K562 (cell line): ENCODE measurements at regions not wholly inside any gene's neighbourhood (a gene's known extent, or its start where the extent isn't known, plus 50 kb on each side); places are given as distances from the start of the nearest gene placed in this dataset.

Experiments used
- ATAC-seq: fragments of 200-7000 bp; cut with Tn5 transposase; 3 replicates; pipeline ENCODE4 v1.9.1; 2020; ENCODE audit warnings: moderate library complexity
- BruUV-seq: library from RNA; stranded (reverse); fragments of 400-500 nt; replicated peaks from 2 replicates; lab custom pipeline; 2021; lab: Mats Ljungman, UMichigan
- CTCF ChIA-PET: fragments of 300-600 bp; formaldehyde crosslinking; extraction: SDS; loops from one replicate; lab custom pipeline; 2021; ENCODE audit warnings: low intra/inter-chr PET ratio; lab: Yijun Ruan, JAX
- POLR2A ChIA-PET: fragments of 300-600, 350-650 bp; sonication (Branson Sonifier 250); formaldehyde crosslinking; extraction: SDS; loops from one replicate; lab custom pipeline; 2021; ENCODE audit warnings: antibody characterized with exemption, inconsistent platforms; lab: Yijun Ruan, JAX
- DNase-seq, 4 experiments: peaks; one replicate each; pipeline versions ENCODE4 v3.0.0 to v3.0.0-alpha.2; 2011 to 2018; ENCODE audit warnings: low spot score in 3 of 4, mixed read lengths in 3 of 4; ENCODE audit errors: extremely low read depth in 1 of 4
- FAIRE-seq: peaks from 2 replicates; lab custom pipeline; 2011; peaks lifted over from hg19 to GRCh38; lab: Jason Lieb, UNC
- H2AFZ ChIP-seq: 2 replicates; pipeline ENCODE4 v1.6.0; 2011; ENCODE audit warnings: low read depth, low read length, control low read depth, inconsistent platforms
- H3K27ac ChIP-seq: fragments of 200-600 bp; 3 replicates; pipeline ENCODE4 v1.8.0; 2011; ENCODE audit warnings: low read depth, mild to moderate bottlenecking, control low read depth, inconsistent platforms, low read length, moderate library complexity, mixed read lengths; ENCODE audit errors: extremely low read depth
- H3K27me3 ChIP-seq, 2 experiments: fragments of 300-600 bp in 1 of 2; 2 replicates in 1 of 2; 3 replicates in 1 of 2; pipeline versions ENCODE4 v1.6.0 to v1.8.0; 2011; ENCODE audit warnings: inconsistent platforms in 2 of 2, low read length in 2 of 2, mild to moderate bottlenecking in 1 of 2, mixed read lengths in 1 of 2, moderate library complexity in 1 of 2; ENCODE audit not compliant: control insufficient read depth in 2 of 2, insufficient read depth in 2 of 2
- H3K36me3 ChIP-seq: fragments of 300-600 bp; 3 replicates; pipeline ENCODE4 v1.8.0; 2011; ENCODE audit warnings: mild to moderate bottlenecking, low read length, inconsistent platforms; ENCODE audit not compliant: control insufficient read depth, insufficient read depth
- H3K4me1 ChIP-seq, 2 experiments: fragments of 200-600 bp in 1 of 2; replicated peaks in 1 of 2; 2 replicates in 1 of 2; 3 replicates in 1 of 2; pipeline versions ENCODE4 v1.5.1 to v1.8.0; 2011; ENCODE audit warnings: inconsistent platforms in 2 of 2, low read length in 2 of 2, mild to moderate bottlenecking in 1 of 2, mixed read lengths in 1 of 2, moderate library complexity in 1 of 2; ENCODE audit not compliant: control insufficient read depth in 2 of 2, insufficient read depth in 2 of 2
- H3K4me2 ChIP-seq: 2 replicates; pipeline ENCODE4 v1.6.1; 2011; ENCODE audit warnings: low read length, control low read depth, inconsistent platforms, mixed read lengths; ENCODE audit not compliant: insufficient read depth
- H3K4me3 ChIP-seq: fragments of 200-600 bp; sonication (generic), shearing (Covaris generic); 2 replicates; pipeline ENCODE4 v1.5.1; 2016; ENCODE audit warnings: control low read depth, inconsistent platforms
- H3K79me2 ChIP-seq: fragments of 200-600 bp; 3 replicates; pipeline ENCODE4 v1.8.0; 2011; ENCODE audit warnings: low read length, inconsistent platforms; ENCODE audit not compliant: control insufficient read depth, insufficient read depth
- H3K9ac ChIP-seq, 2 experiments: 2 replicates each; pipeline versions ENCODE4 v1.6.0 to v1.6.1; 2011; ENCODE audit warnings: low read depth in 2 of 2, low read length in 2 of 2, control low read depth in 1 of 2, inconsistent platforms in 1 of 2, mild to moderate bottlenecking in 1 of 2, mixed read lengths in 1 of 2; ENCODE audit not compliant: insufficient read depth in 1 of 2
- H3K9me1 ChIP-seq: one replicate; pipeline ENCODE4 v1.6.0; 2011; ENCODE audit warnings: inconsistent platforms, mild to moderate bottlenecking, low read length, moderate library complexity; ENCODE audit not compliant: control insufficient read depth, insufficient read depth
- H3K9me3 ChIP-seq: replicated peaks from 2 replicates; pipeline ENCODE4 v1.5.1; 2011; ENCODE audit warnings: low read depth, low read length, inconsistent platforms; ENCODE audit not compliant: control insufficient read depth, insufficient read depth
- H4K20me1 ChIP-seq: replicated peaks from 2 replicates; pipeline ENCODE4 v1.6.1; 2011; ENCODE audit warnings: low read length, inconsistent platforms, mixed read lengths; ENCODE audit not compliant: control insufficient read depth, insufficient read depth
- CBX5 ChIP-seq: IDR thresholded peaks from 2 replicates; pipeline ENCODE4 v1.6.1; 2014; ENCODE audit warnings: low read depth, borderline replicate concordance
- CHD4 ChIP-seq: fragments of 200-600 bp; sonication (generic); IDR thresholded peaks from 3 replicates; pipeline ENCODE4 v1.6.1; 2012; ENCODE audit warnings: low read depth, mild to moderate bottlenecking, mixed read lengths, low read length, inconsistent platforms; ENCODE audit not compliant: insufficient read depth, insufficient replicate concordance, poor library complexity, severe bottlenecking
- GABPB2 ChIP-seq: fragments of 250-450 bp; sonication (Bioruptor Pico); conservative IDR thresholded peaks from 2 replicates; pipeline ENCODE4 v1.5.1; 2021; ENCODE audit warnings: mild to moderate bottlenecking
- GATA2 ChIP-seq: sonication (generic); formaldehyde crosslinking; IDR thresholded peaks from 2 replicates; pipeline ENCODE4 v1.4.0; 2020; ENCODE audit warnings: mild to moderate bottlenecking, missing genetic modification reagents
- NCOA1 ChIP-seq: fragments of 450-650 bp; IDR thresholded peaks from 2 replicates; pipeline ENCODE4 v1.6.1; 2016; ENCODE audit warnings: low read depth
- NCOA4 ChIP-seq: fragments of 450-650 bp; IDR thresholded peaks from 2 replicates; pipeline ENCODE4 v1.6.1; 2018; ENCODE audit warnings: mild to moderate bottlenecking; ENCODE audit not compliant: partially characterized antibody
- RBBP5 ChIP-seq: fragments of 200-600 bp; sonication (generic); IDR thresholded peaks from 2 replicates; pipeline ENCODE4 v1.6.1; 2012; ENCODE audit warnings: borderline replicate concordance, mild to moderate bottlenecking, low read length, control low read depth, inconsistent platforms; ENCODE audit not compliant: insufficient read depth, poor library complexity, severe bottlenecking
- SMAD2 ChIP-seq: fragments of 150-350 bp; IDR thresholded peaks from 2 replicates; pipeline ENCODE4 v1.6.1; 2014; ENCODE audit warnings: low read depth, mild to moderate bottlenecking, low read length
- TAF1 ChIP-seq: IDR thresholded peaks from 2 replicates; pipeline ENCODE4 v1.6.1; 2011; ENCODE audit warnings: mild to moderate bottlenecking, low read length, moderate library complexity; ENCODE audit not compliant: insufficient read depth, control insufficient read depth, severe bottlenecking; ENCODE audit errors: extremely low read depth
- TARDBP ChIP-seq: fragments of 450-650 bp; IDR thresholded peaks from 2 replicates; pipeline ENCODE4 v1.6.1; 2016
- ZEB2 ChIP-seq: fragments of 450-650 bp; IDR thresholded peaks from 2 replicates; pipeline ENCODE4 v1.6.1; 2016
- ZNF253 ChIP-seq: fragments of 250-450 bp; sonication (Bioruptor Pico); conservative IDR thresholded peaks from 2 replicates; pipeline ENCODE4 v1.6.1; 2021; ENCODE audit warnings: mild to moderate bottlenecking
- ZNF444 ChIP-seq: fragments of 250-450 bp; sonication (Bioruptor Pico); IDR thresholded peaks from 2 replicates; pipeline ENCODE4 v1.4.0; 2020; ENCODE audit warnings: mild to moderate bottlenecking, moderate library complexity
- WGBS: fragments of 100-300 bp; shearing (Covaris generic); methylation state at CpG from one replicate; pipeline ENCODE4 v1.1.6; 2016; ENCODE audit warnings: low coverage, mixed read lengths; ENCODE audit not compliant: insufficient coverage; ENCODE audit errors: missing lambda C conversion rate; 5-methylcytosine and 5-hydroxymethylcytosine counted together
- in situ Hi-C: fragments of 300-500 bp; cut with MboI; formaldehyde crosslinking; loops from 4 replicates; pipeline ENCODE4 v1.15.0; 2018; ENCODE audit warnings: inconsistent platforms, mixed read lengths
- intact Hi-C: fragments of 100-400 bp; cut with micrococcal nuclease; formaldehyde crosslinking; loops from 2 replicates; pipeline ENCODE4 v1.14.2; 2022
- TF ChIP-seq, protein P1 (sequence below): fragments of 150-350 bp; IDR thresholded peaks from 2 replicates; pipeline ENCODE4 v1.6.1; 2014; ENCODE audit warnings: low read depth, mild to moderate bottlenecking, low read length, borderline replicate concordance
- TF ChIP-seq, protein P2 (sequence below): fragments of 250-450 bp; sonication (Bioruptor Pico); IDR thresholded peaks from 2 replicates; pipeline ENCODE4 v1.5.0; 2021; ENCODE audit warnings: mild to moderate bottlenecking, borderline replicate concordance
- TF ChIP-seq, protein P3 (sequence below): fragments of 450-650 bp; formaldehyde crosslinking; IDR thresholded peaks from 2 replicates; pipeline ENCODE4 v1.4.0; 2020; ENCODE audit warnings: mild to moderate bottlenecking, moderate library complexity

DNA sequence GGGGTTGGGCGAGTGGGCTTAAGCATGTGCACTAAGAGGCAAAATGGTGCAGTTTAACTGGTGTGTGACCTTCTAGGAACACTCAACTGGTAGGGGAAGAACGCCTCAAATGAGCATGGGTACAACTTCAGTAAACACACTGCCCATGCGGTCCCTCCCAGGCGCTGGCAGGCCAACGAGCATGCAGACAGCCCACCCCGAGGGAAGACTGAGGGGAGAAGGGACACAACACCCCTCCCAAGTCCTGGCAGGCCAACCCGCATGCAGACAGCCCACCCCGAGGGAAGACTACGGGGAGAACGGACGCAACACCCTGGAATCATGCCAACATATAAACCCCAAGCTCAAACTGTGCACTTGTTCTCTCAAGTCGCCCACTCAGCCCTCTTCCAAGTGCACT lies 456.0 kb downstream of the FBXO15 start (continued):
- TF ChIP-seq, protein P1, sequence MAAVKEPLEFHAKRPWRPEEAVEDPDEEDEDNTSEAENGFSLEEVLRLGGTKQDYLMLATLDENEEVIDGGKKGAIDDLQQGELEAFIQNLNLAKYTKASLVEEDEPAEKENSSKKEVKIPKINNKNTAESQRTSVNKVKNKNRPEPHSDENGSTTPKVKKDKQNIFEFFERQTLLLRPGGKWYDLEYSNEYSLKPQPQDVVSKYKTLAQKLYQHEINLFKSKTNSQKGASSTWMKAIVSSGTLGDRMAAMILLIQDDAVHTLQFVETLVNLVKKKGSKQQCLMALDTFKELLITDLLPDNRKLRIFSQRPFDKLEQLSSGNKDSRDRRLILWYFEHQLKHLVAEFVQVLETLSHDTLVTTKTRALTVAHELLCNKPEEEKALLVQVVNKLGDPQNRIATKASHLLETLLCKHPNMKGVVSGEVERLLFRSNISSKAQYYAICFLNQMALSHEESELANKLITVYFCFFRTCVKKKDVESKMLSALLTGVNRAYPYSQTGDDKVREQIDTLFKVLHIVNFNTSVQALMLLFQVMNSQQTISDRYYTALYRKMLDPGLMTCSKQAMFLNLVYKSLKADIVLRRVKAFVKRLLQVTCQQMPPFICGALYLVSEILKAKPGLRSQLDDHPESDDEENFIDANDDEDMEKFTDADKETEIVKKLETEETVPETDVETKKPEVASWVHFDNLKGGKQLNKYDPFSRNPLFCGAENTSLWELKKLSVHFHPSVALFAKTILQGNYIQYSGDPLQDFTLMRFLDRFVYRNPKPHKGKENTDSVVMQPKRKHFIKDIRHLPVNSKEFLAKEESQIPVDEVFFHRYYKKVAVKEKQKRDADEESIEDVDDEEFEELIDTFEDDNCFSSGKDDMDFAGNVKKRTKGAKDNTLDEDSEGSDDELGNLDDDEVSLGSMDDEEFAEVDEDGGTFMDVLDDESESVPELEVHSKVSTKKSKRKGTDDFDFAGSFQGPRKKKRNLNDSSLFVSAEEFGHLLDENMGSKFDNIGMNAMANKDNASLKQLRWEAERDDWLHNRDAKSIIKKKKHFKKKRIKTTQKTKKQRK = no peak
- TF ChIP-seq, protein P2, sequence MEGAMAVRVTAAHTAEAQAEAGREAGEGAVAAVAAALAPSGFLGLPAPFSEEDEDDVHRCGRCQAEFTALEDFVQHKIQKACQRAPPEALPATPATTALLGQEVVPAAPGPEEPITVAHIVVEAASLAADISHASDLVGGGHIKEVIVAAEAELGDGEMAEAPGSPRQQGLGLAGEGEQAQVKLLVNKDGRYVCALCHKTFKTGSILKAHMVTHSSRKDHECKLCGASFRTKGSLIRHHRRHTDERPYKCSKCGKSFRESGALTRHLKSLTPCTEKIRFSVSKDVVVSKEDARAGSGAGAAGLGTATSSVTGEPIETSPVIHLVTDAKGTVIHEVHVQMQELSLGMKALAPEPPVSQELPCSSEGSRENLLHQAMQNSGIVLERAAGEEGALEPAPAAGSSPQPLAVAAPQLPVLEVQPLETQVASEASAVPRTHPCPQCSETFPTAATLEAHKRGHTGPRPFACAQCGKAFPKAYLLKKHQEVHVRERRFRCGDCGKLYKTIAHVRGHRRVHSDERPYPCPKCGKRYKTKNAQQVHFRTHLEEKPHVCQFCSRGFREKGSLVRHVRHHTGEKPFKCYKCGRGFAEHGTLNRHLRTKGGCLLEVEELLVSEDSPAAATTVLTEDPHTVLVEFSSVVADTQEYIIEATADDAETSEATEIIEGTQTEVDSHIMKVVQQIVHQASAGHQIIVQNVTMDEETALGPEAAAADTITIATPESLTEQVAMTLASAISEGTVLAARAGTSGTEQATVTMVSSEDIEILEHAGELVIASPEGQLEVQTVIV (CRISPR knock-in tag) = no peak
- no peak for TF ChIP-seq SMAD2

DNA sequence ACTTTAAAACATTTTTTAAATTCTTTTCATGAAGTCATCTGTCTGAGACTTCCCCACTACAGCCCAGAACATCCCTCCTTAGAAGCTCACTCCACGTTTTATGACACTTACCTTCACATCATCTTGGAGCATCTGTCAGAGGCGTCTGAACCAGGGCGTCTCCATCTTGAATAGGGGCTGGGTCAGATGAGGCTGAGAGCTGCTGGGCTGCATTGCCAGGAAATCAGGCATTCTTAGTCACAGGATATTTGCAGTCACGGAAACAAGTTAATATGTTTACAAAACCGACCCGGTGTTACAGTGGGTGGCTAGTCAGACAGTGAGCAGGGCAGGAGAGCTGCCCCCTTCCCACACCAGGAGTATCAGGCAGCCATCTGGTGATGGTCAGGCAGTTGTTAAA lies 456.5 kb downstream of the FBXO15 start:
- H3K4me1 ChIP-seq = no peaks in the 10 kb centered on the region
- H4K20me1 ChIP-seq = no peaks in the 10 kb centered on the region
- H3K79me2 ChIP-seq = no peaks in the 10 kb centered on the region
- H3K27me3 ChIP-seq = no peaks in the 10 kb centered on the region
- FAIRE-seq (no peak), ATAC-seq (no peak), DNase-seq (no peak)
- CTCF ChIA-PET = no interaction called here
- in situ Hi-C loops = no loop called here
- TF ChIP-seq GATA2 (no peak), TAF1 (no peak), GABPB2 (CRISPR knock-in tag) (no peak), CBX5 (no peak), ZNF253 (CRISPR knock-in tag) (no peak), TARDBP (no peak), RBBP5 (no peak), ZEB2 (no peak), NCOA1 (no peak), CHD4 (no peak), NCOA4 (no peak), ZNF444 (no peak)
- TF ChIP-seq, protein P3, sequence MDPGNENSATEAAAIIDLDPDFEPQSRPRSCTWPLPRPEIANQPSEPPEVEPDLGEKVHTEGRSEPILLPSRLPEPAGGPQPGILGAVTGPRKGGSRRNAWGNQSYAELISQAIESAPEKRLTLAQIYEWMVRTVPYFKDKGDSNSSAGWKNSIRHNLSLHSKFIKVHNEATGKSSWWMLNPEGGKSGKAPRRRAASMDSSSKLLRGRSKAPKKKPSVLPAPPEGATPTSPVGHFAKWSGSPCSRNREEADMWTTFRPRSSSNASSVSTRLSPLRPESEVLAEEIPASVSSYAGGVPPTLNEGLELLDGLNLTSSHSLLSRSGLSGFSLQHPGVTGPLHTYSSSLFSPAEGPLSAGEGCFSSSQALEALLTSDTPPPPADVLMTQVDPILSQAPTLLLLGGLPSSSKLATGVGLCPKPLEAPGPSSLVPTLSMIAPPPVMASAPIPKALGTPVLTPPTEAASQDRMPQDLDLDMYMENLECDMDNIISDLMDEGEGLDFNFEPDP (CRISPR knock-in tag) = no peak
- WGBS = 0% methylated on average over 6 of the region's 6 CpGs
- H3K9ac ChIP-seq = no peak overlapping the region
- H3K27ac ChIP-seq = no peak overlapping the region
- H3K4me3 ChIP-seq = no peak overlapping the region
- no peak overlapping the region for H3K4me2 ChIP-seq
- no peak overlapping the region for H2AFZ ChIP-seq
- H3K9me1 ChIP-seq = no peaks in the 10 kb centered on the region
- POLR2A ChIA-PET = no interaction called here
- intact Hi-C loops = no loop called here
- H3K9me3 ChIP-seq = no peaks in the 10 kb centered on the region
- no peaks in the 10 kb centered on the region for H3K36me3 ChIP-seq
- BruUV-seq = no TSS peak
